GM23338 (cell line): ENCODE measurements at regions not wholly inside any gene's neighbourhood (a gene's known extent, or its start where the extent isn't known, plus 50 kb on each side); places are given as distances from the start of the nearest gene placed in this dataset.

Experiments
- ATAC-seq: fragments of 200-7000 bp; cut with Tn5 transposase; 3 replicates; pipeline ENCODE4 v1.9.1; 2020
- DNase-seq: peaks from one replicate; pipeline ENCODE4 v3.0.0-alpha.2; 2015; ENCODE audit warnings: low spot score
- H2AFZ ChIP-seq: fragments of 200-600 bp; sonication (generic); 2 replicates; pipeline ENCODE4 v1.8.0; 2016; ENCODE audit warnings: antibody characterized with exemption, mild to moderate bottlenecking, moderate library complexity
- H3F3A ChIP-seq: fragments of 200-600 bp; sonication (generic); replicated peaks from 2 replicates; pipeline ENCODE4 v1.8.0; 2017; ENCODE audit warnings: antibody characterized with exemption, mixed run types, low read depth
- H3K27ac ChIP-seq: fragments of 200-600 bp; sonication (generic); 2 replicates; pipeline ENCODE4 v1.6.1; 2016; ENCODE audit warnings: low read depth
- H3K27me3 ChIP-seq: fragments of 200-600 bp; sonication (generic); 2 replicates; pipeline ENCODE4 v1.8.0; 2016; ENCODE audit warnings: mild to moderate bottlenecking, mixed run types, moderate library complexity; ENCODE audit not compliant: insufficient read depth
- H3K36me3 ChIP-seq: fragments of 200-600 bp; sonication (generic); 2 replicates; pipeline ENCODE4 v1.8.0; 2016; ENCODE audit warnings: mild to moderate bottlenecking; ENCODE audit not compliant: insufficient read depth
- H3K4me1 ChIP-seq: fragments of 200-600 bp; sonication (generic); 2 replicates; pipeline ENCODE4 v1.8.0; 2016; ENCODE audit warnings: mild to moderate bottlenecking, moderate library complexity; ENCODE audit not compliant: insufficient read depth
- H3K4me2 ChIP-seq: fragments of 200-600 bp; sonication (generic); 2 replicates; pipeline ENCODE4 v1.7.1; 2017; ENCODE audit warnings: mixed run types
- H3K4me3 ChIP-seq: fragments of 200-600 bp; sonication (generic); 2 replicates; pipeline ENCODE4 v1.6.1; 2016; ENCODE audit warnings: mixed run types
- H3K79me2 ChIP-seq: fragments of 200-600 bp; sonication (generic); replicated peaks from 2 replicates; pipeline ENCODE4 v1.8.0; 2017; ENCODE audit warnings: mild to moderate bottlenecking; ENCODE audit not compliant: insufficient read depth
- H3K9me2 ChIP-seq: fragments of 200-600 bp; sonication (generic); 2 replicates; pipeline ENCODE4 v1.8.0; 2017; ENCODE audit not compliant: insufficient read depth
- H4K20me1 ChIP-seq: fragments of 200-600 bp; sonication (generic); replicated peaks from 2 replicates; pipeline ENCODE4 v1.8.0; 2017; ENCODE audit warnings: mild to moderate bottlenecking; ENCODE audit not compliant: insufficient read depth
- H3K27ac Mint-ChIP-seq: 2 replicates; pipeline ENCODE4 v1.8.0; 2020; ENCODE audit warnings: inconsistent platforms, mild to moderate bottlenecking, moderate library complexity, mixed read lengths
- H3K27me3 Mint-ChIP-seq: 3 replicates; pipeline ENCODE4 v1.8.0; 2022; ENCODE audit warnings: low read depth, mild to moderate bottlenecking, moderate library complexity, mixed read lengths, inconsistent platforms; ENCODE audit not compliant: insufficient read depth, poor library complexity
- H3K36me3 Mint-ChIP-seq: 3 replicates; pipeline ENCODE4 v1.8.0; 2021; ENCODE audit warnings: low read depth, mild to moderate bottlenecking, inconsistent platforms, moderate library complexity, mixed read lengths
- H3K4me1 Mint-ChIP-seq: 3 replicates; pipeline ENCODE4 v1.8.0; 2020; ENCODE audit warnings: mild to moderate bottlenecking, inconsistent platforms, mixed read lengths
- H3K4me3 Mint-ChIP-seq: 3 replicates; pipeline ENCODE4 v1.8.0; 2021; ENCODE audit warnings: moderate library complexity, mild to moderate bottlenecking, inconsistent platforms, mixed read lengths
- H3K9me3 Mint-ChIP-seq: 3 replicates; pipeline ENCODE4 v1.8.0; 2020; ENCODE audit warnings: moderate library complexity, mild to moderate bottlenecking, inconsistent platforms, mixed read lengths
- CREB1 ChIP-seq: fragments of 250-450 bp; sonication (Bioruptor Pico); IDR thresholded peaks from 2 replicates; pipeline ENCODE4 v1.5.0; 2020; ENCODE audit warnings: low read depth, mild to moderate bottlenecking, moderate library complexity
- CTCF ChIP-seq, 2 experiments: fragments of 200-600 bp in 1 of 2; sonication (generic) in 1 of 2; conservative IDR thresholded peaks; 2 replicates each; pipeline versions ENCODE4 v1.5.1 to v1.6.1; 2016 to 2017; ENCODE audit warnings: antibody characterized with exemption in 2 of 2, low read depth in 2 of 2, mild to moderate bottlenecking in 2 of 2, moderate library complexity in 1 of 2
- ETS1 ChIP-seq: IDR thresholded peaks from 2 replicates; pipeline ENCODE4 v1.6.1; 2016; ENCODE audit warnings: antibody characterized with exemption
- EZH2 ChIP-seq: fragments of 200-600 bp; sonication (generic); IDR thresholded peaks from one replicate; pipeline ENCODE4 v1.8.0; 2017; ENCODE audit warnings: antibody characterized with exemption, mild to moderate bottlenecking, low read depth; ENCODE audit not compliant: unreplicated experiment
- EZH2phosphoT487 ChIP-seq: fragments of 200-600 bp; sonication (generic); IDR thresholded peaks from one replicate; pipeline ENCODE4 v1.8.1; 2018; ENCODE audit warnings: antibody characterized with exemption; ENCODE audit not compliant: unreplicated experiment
- JUNB ChIP-seq: IDR thresholded peaks from one replicate; pipeline ENCODE4 v1.6.1; 2016; ENCODE audit warnings: antibody characterized with exemption; ENCODE audit not compliant: unreplicated experiment
- NANOG ChIP-seq: IDR thresholded peaks from 2 replicates; pipeline ENCODE4 v1.6.1; 2016; ENCODE audit warnings: antibody characterized with exemption, borderline replicate concordance
- POLR2AphosphoS5 ChIP-seq: IDR thresholded peaks from 2 replicates; pipeline ENCODE4 v1.6.1; 2016; ENCODE audit warnings: antibody characterized with exemption, low read depth
- REST ChIP-seq: IDR thresholded peaks from one replicate; pipeline ENCODE4 v1.6.1; 2018; ENCODE audit warnings: antibody characterized with exemption; ENCODE audit not compliant: unreplicated experiment
- STAT1 ChIP-seq: IDR thresholded peaks from one replicate; pipeline ENCODE4 v1.6.1; 2016; ENCODE audit warnings: antibody characterized with exemption; ENCODE audit not compliant: unreplicated experiment
- ZNF114 ChIP-seq: fragments of 250-450 bp; sonication (Bioruptor Pico); IDR thresholded peaks from 2 replicates; pipeline ENCODE4 v1.5.0; 2020; ENCODE audit warnings: mild to moderate bottlenecking, moderate library complexity
- ZNF331 ChIP-seq: fragments of 250-450 bp; sonication (Bioruptor Pico); IDR thresholded peaks from 2 replicates; pipeline ENCODE4 v1.5.0; 2020; ENCODE audit warnings: low read depth, mild to moderate bottlenecking, moderate library complexity

- TF ChIP-seq CTCF (conservative IDR thresholded peaks at IDR 0.05; ENCODE audit: low read depth in 2 of 2) (no peak), ETS1 (no peak), ZNF114 (CRISPR knock-in tag) (no peak), ZNF331 (no peak), CREB1 (no peak), EZH2phosphoT487 (no peak), POLR2AphosphoS5 (no peak), REST (no peak), EZH2 (no peak), JUNB (no peak), STAT1 (no peak), NANOG (no peak)
Measured at GRCh38 chr7:39888171-39888853, 61.7 kb upstream of the CDK13 start (continued).

- Mint-ChIP-seq H3K27ac (no peak overlapping the region), H3K4me1 (peaks cover 3% of the 10 kb centered on the region; the same call in 1 of the 3 replicates), H3K9me3 (no peaks in the 10 kb centered on the region), H3K36me3 (no peaks in the 10 kb centered on the region), H3K27me3 (no peaks in the 10 kb centered on the region), H3K4me3 (no peak overlapping the region)
- Histone ChIP-seq H3K4me3 (no peak overlapping the region), H3K4me1 (no peaks in the 10 kb centered on the region; the same call in 1 of the 2 replicates), H3F3A (no peaks in the 10 kb centered on the region), H3K27me3 (no peaks in the 10 kb centered on the region), H3K36me3 (no peaks in the 10 kb centered on the region), H3K27ac (no peak overlapping the region), H3K9me2 (no peaks in the 10 kb centered on the region), H2AFZ (no peak overlapping the region), H3K79me2 (no peaks in the 10 kb centered on the region), H4K20me1 (no peaks in the 10 kb centered on the region), H3K4me2 (no peak overlapping the region)
- DNase-seq (no peak), ATAC-seq (no peak)
- no peak for TF ChIP-seq ETS1
- TF ChIP-seq POLR2AphosphoS5 = no peak
- TF ChIP-seq ZNF114 (CRISPR knock-in tag) = no peak
- no peak for TF ChIP-seq REST
- no peak for TF ChIP-seq CTCF (conservative IDR thresholded peaks at IDR 0.05; ENCODE audit: low read depth in 2 of 2)
- TF ChIP-seq JUNB = no peak
- no peak for TF ChIP-seq EZH2
- no peak for TF ChIP-seq CREB1
Measured at GRCh38 chr7:39890411-39890810, 59.6 kb upstream of the CDK13 start.
